ENCODE measurements at regions not wholly inside any gene's neighbourhood (a gene's known extent, or its start where the extent isn't known, plus 50 kb on each side); places are given as distances from the start of the nearest gene placed in this dataset.
"Not testable (repeated sequence)": the region's sequence is repeated elsewhere in the genome, so short reads cannot be mapped to it uniquely, and the experiment has no call there.

DNA sequence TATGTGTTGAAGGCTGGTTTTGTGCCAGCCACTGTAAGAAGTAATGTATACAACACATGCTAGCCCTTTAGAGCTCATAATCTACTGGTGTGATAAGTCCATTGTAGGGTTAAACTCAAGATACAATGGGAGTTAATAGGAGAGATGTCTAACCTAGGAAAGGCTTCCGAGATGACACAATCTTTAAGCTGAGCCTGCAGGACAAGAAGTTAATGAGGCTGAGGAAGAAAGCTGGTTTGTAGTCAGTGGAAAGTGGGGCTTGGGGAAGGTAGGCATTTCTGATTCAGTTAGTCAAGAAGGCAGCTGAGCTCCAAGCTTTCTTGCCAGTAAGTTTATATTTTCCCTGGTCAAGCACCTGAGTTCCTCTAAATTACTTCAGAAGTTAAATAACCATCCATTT lies 83.0 kb upstream of the TGFBR2 start:
- no peak for DNase-seq (ENCODE audit: low read depth)

DNA sequence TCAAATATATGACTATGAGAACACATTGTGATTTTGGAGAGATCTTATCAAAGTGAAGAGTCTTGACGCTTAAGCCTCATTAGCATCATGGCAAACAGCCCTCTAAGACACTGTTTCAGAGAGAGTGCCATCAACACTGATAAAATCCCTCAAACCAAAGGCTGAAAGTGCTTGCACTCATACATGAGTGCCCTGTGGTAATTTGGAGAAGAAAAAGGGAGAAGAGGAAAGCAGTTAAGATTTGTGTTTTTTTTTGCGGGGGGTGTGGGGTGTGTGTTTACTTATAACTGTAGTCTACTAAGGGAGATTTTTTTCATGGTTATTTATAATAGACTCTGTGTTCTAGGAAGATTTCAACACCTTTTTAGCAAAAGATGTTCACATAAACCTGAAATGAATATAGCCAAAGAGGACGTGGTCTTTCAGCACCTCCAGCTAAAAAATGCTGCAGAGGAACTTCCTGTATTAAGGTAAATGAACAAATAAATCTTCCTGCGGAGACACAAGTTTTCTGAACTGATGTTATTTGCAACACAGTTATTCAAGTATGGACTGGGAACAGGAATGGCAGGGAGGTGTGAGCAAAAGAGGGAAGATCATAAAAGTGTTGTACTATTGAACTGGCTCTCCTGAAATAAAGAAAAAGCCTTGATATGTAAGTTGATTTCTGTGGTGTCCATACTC lies 81.9 kb upstream of the TGFBR2 start:
- DNase-seq (ENCODE audit: low read depth), result no peak

DNA sequence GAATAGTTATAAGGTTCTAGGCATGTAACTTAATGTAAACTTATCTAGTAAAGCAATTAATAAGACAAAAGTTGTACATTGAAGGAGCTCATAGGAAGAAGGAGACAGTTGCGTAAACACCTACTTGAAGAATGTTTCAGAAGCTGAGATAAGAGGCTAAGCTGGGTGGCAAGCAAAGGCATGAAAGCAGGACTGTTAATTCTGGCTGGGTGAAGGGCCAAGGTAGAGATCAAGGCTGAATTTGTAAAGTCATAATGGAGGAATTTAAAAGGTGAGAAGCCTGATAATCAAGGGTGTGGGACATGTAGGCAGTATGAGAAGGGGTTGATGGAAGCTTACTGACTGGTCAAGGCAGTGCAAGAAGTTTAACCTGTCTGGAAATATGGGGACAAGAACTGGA lies 80.4 kb upstream of the TGFBR2 start:
- DNase-seq (ENCODE audit: low read depth), result no peak

DNA sequence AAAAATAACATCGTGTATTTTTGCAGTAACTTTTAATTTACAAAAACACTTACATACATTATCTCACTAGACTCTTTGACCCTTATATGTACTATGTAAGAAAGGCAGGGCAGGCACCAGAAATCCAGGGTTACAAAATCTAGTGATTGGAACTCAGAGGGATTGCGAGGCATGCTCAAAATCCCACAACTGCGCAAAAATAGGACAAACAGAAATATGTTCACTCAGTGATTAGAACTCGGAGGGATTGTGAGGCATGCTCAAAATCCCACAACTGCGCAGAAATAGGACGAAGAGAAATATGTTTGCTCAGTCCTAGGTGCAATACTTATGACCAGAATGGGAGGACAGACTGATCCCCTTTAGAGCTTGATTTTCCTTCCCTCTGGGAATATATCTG lies 79.2 kb upstream of the TGFBR2 start:
- no peak for DNase-seq (ENCODE audit: low read depth)

- DNase-seq (ENCODE audit: low read depth), result no peak
Measured at GRCh38 chr3:30527720-30528119, 78.7 kb upstream of the TGFBR2 start.

GRCh38 chr3:30530084-30530483 lies 76.3 kb upstream of the TGFBR2 start:
- no peak for DNase-seq (ENCODE audit: low read depth)

GRCh38 chr3:30531017-30531570 lies 75.3 kb upstream of the TGFBR2 start:
- DNase-seq (ENCODE audit: low read depth), result no peak

- DNase-seq (ENCODE audit: low read depth), result no peak
Measured at GRCh38 chr3:30535525-30535924, 70.9 kb upstream of the TGFBR2 start.

DNA sequence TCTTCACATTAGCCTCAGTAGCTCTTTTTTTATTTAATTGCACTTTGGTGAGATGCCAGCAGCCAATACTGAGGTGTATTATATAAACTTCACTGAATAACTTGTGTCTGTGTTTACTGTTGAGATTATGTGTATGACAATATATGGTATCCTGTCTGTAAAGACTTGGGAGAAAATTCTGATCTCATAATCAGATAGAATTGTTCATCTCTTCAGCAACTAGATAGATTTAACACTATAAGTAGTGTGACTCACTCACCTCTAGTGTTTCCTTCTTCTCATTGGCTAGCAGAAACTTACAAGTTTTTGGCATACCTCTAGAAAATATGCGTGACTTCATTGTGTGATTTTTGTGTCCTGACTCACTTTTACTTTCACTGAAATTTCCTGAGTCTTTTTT lies 67.6 kb upstream of the TGFBR2 start:
- DNase-seq (ENCODE audit: low read depth), result no peak

DNA sequence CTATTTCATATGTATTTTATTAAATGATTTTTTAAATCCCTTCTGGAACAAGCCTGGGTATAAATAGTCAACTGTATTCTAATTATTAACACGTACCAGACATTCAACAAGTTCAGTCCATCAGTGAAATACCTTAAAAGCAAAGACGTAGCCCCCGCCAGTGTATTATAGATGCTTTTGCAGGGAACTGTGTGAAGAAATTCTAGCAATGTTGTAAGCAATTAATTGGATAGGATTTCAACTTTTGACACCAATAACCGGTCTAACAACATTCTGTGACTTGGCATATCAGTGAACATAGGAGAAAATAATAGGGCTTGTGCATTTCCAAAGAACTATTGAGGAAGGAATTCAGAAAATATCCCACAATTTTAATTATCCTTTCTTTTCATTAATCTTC lies 67.2 kb upstream of the TGFBR2 start:
- no peak for DNase-seq (ENCODE audit: low read depth)

DNA sequence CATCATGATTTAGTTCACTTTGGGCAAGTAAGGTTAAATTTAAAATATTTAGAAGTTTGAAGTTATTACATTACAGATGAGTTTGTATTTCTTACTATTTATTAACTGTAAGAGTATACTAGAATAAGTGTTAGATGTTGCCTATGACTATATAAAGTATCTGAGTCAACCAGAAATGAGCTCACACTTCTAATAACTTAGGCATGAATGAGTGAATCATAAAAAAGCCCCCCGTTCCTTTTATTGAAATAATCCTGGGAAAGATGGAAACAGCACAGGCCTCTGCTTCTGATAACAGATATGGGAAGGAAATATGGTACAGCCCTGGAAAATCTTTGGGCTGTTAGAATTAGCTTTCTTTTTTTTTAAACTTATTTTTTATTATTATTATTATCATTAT lies 66.6 kb upstream of the TGFBR2 start:
- DNase-seq (ENCODE audit: low read depth), result no peak

DNA sequence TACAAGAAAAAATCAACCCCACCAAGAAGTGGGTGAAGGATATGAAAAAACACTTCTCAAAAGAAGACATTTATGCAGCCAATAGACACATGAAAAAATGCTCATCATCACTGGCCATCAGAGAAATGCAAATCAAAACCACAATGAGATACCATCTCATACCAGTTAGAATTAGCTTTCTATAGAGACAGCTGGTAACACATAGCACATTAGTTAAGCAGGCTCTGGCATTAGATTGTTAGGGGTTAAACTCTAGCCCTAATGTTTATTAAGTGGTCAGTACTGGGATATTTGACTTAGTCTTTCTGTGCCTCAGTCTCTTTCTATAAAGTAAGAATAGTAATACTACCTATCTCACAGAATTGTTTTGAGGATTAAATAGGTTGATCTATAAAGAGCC lies 65.2 kb upstream of the TGFBR2 start:
- DNase-seq (ENCODE audit: low read depth), result not testable (repeated sequence)

DNA sequence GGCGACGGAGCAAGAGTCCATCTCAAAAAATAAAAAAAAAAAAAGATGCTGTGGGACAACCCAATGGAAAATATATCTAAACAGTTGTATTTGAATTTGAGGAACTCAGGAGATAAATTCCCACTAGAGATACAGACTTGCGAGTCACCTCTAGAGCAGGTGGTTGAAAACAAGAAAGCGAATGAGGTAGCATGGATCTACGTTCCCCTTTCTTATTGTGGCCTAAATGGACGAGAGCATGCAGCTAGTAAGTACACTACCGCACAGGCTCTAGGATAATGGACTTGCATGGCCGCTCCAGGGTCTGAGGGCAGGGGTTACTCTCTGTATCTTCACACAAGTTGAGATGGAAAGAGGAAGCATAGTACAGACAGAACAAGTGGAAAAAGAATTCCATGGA lies 63.5 kb upstream of the TGFBR2 start:
- no peak for DNase-seq (ENCODE audit: low read depth)

GRCh38 chr3:30544812-30545211 lies 61.6 kb upstream of the TGFBR2 start:
- no peak for DNase-seq (ENCODE audit: low read depth)

- no peak for DNase-seq (ENCODE audit: low read depth)
Measured at GRCh38 chr3:30546934-30547333, 59.5 kb upstream of the TGFBR2 start.

GRCh38 chr3:30547716-30548115 lies 58.7 kb upstream of the TGFBR2 start:
- DNase-seq (ENCODE audit: low read depth), result no peak

DNA sequence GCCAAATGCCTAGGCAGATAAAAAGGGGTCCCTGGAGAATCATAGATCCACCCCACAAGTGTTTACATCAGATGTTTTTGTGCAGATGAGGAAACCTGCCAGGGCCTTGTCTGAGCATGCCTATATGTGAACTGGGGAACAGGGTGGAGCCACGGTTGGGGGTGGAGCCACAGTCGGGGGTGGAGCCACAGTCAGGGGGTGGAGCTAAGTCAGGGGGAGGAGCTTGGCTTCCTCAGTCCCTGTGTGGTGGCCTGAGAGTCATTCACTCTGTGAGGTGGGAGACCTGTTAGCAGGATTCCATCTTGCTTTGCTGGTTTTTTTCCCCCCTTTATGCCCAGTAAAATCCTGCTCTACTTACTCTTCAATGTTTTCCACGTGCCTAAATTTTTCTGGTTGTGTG lies 57.8 kb upstream of the TGFBR2 start:
- no peak for DNase-seq (ENCODE audit: low read depth)

- DNase-seq (ENCODE audit: low read depth), result no peak
Measured at GRCh38 chr3:30549600-30549999, 56.8 kb upstream of the TGFBR2 start.

DNA sequence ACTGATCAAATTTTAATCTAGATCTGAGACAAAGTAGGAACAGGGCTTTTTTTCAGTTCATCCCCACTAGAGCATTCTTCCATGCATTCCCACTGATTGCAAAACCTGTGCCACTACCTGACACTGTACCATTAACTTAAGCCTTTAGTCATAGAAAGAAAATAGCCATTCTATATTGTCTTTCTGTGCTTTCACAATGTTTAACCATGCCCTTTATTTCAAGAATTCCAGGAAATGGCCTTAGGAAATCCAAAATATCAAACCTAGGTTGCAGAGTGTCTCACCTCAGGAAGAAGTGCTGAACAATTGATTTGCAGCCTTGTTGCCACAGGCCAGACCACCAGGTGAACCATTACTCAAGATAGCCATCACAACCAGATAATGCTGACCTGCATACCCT lies 56.2 kb upstream of the TGFBR2 start:
- DNase-seq (ENCODE audit: low read depth), result no peak

DNA sequence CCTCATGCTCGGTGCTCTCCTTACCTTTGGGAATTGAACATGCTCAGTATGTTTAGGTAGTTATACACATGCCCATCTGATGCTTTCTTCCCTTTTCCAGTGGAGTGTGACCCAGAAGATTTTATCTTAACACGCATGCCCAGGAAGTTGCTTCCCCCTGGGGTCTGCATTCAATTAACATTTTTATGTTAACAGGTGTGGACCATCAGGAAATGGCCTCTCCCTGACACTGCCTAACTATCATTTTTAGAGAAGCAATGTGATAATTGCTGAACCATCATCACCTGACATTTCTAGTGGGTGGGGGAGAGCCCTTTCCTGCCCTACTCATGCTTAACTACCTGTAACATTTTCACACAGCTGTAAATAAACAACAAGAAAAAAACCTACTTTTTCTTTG lies 55.1 kb upstream of the TGFBR2 start:
- no peak for DNase-seq (ENCODE audit: low read depth)

DNA sequence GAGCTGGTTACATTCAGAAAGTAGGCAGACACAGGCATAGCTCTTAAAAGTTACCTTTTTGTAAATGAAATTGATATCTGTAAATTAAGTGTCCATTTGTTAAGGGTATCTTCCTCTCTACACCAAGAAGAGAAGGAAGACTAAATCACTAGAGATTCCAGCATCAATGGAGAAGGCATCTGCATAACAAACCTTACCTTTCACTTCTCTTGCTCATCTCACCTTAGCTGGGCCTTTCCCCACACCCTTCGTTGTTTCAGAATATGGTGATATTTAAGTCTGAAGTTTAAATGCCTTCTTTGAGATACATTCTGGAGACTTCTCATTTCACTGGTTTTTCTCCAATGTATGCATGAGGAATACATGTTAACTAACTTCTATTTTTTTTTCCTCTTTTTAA lies 54.5 kb upstream of the TGFBR2 start:
- DNase-seq (ENCODE audit: low read depth), result no peak

DNA sequence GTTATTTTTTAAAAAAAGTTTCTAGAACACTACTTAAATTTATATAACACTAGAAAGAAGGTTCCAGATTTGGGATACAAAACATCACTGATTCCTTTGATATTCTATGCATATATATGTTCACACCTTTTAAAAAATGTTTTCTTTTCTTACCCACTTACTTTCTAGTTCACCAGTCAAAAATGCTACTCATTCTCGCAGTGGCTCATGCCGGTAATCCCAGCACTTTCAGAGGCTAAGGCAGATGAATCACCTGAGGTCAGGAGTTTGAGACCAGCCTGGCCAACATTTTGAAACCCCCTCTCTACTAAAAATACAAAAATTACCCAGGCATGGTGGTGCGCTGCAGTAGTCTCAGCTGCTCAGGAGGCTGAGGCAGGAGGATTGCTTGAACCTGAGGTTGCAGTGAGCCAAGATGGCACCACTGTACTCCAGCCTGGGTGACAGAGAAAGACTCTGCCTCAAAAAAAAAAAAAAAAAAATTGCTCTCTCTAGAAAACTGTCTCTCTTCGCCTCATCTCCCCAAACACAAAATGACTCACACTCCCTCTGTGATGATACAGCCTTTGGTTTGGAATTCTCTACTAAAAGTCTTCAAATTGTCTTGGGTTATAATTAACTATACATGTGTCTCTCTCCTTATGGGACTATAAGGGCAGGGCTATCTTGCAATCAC lies 52.6 kb upstream of the TGFBR2 start:
- no peak for DNase-seq (ENCODE audit: low read depth)

DNA sequence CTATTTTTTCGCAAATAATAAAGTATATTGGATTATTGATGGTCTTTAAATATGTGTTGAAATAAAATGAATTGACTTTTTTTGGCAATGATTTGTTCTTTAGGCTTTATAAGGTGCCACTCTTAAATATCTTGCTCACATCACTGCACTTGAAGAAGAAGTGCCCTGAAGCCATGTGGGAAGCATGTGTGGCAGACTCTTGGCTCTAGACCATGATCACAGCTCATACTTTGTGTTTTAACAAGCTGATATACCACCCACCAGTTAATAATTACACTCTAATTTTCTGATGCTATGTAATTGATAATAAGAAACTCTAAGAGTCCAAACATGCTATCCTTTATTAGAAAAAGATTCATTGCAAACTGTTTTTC lies 52.1 kb upstream of the TGFBR2 start:
- DNase-seq (ENCODE audit: low read depth), result no peak

GRCh38 chr3:30555968-30556367 lies 50.4 kb upstream of the TGFBR2 start:
- DNase-seq (ENCODE audit: low read depth), result no peak
